Ishikawa (cell line): ENCODE measurements at regions not wholly inside any gene's neighbourhood (a gene's known extent, or its start where the extent isn't known, plus 50 kb on each side); places are given as distances from the start of the nearest gene placed in this dataset.

Experiments
- CEBPB ChIP-seq: IDR thresholded peaks from 2 replicates; pipeline ENCODE4 v1.6.1; 2012
- CREB1 ChIP-seq: IDR thresholded peaks from 2 replicates; pipeline ENCODE4 v1.6.1; 2012; ENCODE audit warnings: low read depth
- EGR1 ChIP-seq: IDR thresholded peaks from 2 replicates; pipeline ENCODE4 v1.6.1; 2012
- EP300 ChIP-seq: IDR thresholded peaks from 2 replicates; pipeline ENCODE4 v1.6.1; 2012; ENCODE audit warnings: borderline replicate concordance
- FOXM1 ChIP-seq: IDR thresholded peaks from 2 replicates; pipeline ENCODE4 v1.6.1; 2012; ENCODE audit warnings: low read depth, borderline replicate concordance
- NFIC ChIP-seq: IDR thresholded peaks from 2 replicates; pipeline ENCODE4 v1.6.1; 2012
- RAD21 ChIP-seq: IDR thresholded peaks from 2 replicates; pipeline ENCODE4 v1.6.1; 2012; ENCODE audit warnings: low read depth
- TAF1 ChIP-seq: IDR thresholded peaks from 2 replicates; pipeline ENCODE4 v1.6.1; 2012; ENCODE audit warnings: low read depth, mild to moderate bottlenecking
- TCF12 ChIP-seq: IDR thresholded peaks from 2 replicates; pipeline ENCODE4 v1.6.1; 2012; ENCODE audit warnings: low read depth
- TEAD4 ChIP-seq: IDR thresholded peaks from 2 replicates; pipeline ENCODE4 v1.6.1; 2012
- YY1 ChIP-seq: IDR thresholded peaks from 2 replicates; pipeline ENCODE4 v1.6.1; 2012; ENCODE audit warnings: low read depth
- ZBTB7A ChIP-seq: IDR thresholded peaks from 2 replicates; pipeline ENCODE4 v1.6.1; 2012; ENCODE audit warnings: low read depth
- TF ChIP-seq, protein P1 (sequence below): IDR thresholded peaks from 2 replicates; pipeline ENCODE4 v1.6.1; 2012
- TF ChIP-seq, protein P2 (sequence below): IDR thresholded peaks from 2 replicates; pipeline ENCODE4 v1.6.1; 2012; ENCODE audit warnings: low read depth, mild to moderate bottlenecking
- TF ChIP-seq, protein P3 (sequence below): IDR thresholded peaks from 2 replicates; pipeline ENCODE4 v1.6.1; 2012

DNA sequence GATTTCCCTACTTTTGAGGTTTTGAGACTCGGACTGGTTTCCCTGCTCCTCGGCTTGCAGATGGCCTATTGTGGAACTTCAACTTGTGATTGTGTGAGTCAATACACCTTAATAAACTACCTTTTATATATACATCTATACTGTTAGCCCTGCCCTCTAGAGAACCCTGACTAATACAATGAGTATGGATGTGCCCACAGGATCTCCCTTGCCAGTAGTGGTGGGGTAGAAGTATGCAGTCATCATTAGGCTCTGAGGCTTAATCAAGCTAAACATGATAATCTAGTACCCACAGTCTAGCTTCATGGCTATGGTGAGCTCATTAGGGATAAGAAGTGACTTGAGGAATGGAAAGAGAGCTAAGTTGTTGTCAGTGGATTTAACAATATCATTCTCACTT, 412.8 kb upstream of the PTGER4 start:
- TF ChIP-seq RAD21 (no peak), FOXM1 (no peak), ZBTB7A (no peak), YY1 (no peak), TAF1 (no peak), TCF12 (no peak), EGR1 (no peak), EP300 (no peak), CEBPB (no peak), CREB1 (no peak), TEAD4 (no peak), NFIC (no peak)
- TF ChIP-seq, protein P1, sequence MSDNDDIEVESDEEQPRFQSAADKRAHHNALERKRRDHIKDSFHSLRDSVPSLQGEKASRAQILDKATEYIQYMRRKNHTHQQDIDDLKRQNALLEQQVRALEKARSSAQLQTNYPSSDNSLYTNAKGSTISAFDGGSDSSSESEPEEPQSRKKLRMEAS, result no peak
- TF ChIP-seq, protein P2, sequence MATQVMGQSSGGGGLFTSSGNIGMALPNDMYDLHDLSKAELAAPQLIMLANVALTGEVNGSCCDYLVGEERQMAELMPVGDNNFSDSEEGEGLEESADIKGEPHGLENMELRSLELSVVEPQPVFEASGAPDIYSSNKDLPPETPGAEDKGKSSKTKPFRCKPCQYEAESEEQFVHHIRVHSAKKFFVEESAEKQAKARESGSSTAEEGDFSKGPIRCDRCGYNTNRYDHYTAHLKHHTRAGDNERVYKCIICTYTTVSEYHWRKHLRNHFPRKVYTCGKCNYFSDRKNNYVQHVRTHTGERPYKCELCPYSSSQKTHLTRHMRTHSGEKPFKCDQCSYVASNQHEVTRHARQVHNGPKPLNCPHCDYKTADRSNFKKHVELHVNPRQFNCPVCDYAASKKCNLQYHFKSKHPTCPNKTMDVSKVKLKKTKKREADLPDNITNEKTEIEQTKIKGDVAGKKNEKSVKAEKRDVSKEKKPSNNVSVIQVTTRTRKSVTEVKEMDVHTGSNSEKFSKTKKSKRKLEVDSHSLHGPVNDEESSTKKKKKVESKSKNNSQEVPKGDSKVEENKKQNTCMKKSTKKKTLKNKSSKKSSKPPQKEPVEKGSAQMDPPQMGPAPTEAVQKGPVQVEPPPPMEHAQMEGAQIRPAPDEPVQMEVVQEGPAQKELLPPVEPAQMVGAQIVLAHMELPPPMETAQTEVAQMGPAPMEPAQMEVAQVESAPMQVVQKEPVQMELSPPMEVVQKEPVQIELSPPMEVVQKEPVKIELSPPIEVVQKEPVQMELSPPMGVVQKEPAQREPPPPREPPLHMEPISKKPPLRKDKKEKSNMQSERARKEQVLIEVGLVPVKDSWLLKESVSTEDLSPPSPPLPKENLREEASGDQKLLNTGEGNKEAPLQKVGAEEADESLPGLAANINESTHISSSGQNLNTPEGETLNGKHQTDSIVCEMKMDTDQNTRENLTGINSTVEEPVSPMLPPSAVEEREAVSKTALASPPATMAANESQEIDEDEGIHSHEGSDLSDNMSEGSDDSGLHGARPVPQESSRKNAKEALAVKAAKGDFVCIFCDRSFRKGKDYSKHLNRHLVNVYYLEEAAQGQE, result no peak

DNA sequence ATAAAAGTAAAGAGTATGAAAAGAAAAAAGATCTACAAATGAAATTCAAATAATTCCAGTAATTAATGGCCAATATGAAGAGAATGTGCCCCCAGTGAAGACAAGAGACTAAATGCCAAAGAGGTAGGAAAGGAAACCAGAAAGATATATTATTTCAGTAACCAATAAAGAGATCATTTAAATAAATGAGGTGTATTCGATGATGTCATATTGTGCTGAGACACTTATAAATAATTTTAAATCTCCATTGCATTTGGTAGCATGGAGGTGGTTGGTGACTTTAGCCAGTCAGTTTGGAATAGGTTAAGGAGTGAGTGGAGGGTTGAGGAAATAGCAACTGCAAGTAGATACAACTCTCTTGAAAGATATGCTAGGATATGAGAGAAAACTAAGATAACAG, 417.7 kb upstream of the PTGER4 start:
- no peak for TF ChIP-seq EP300
- TF ChIP-seq, protein P1, result no peak
- TF ChIP-seq RAD21, result no peak
- TF ChIP-seq FOXM1, result no peak
- TF ChIP-seq CEBPB, result no peak
- no peak for TF ChIP-seq TAF1
- TF ChIP-seq NFIC, result no peak
- TF ChIP-seq EGR1, result no peak
- TF ChIP-seq YY1, result no peak
- TF ChIP-seq, protein P2, result no peak
- TF ChIP-seq ZBTB7A, result no peak
- no peak for TF ChIP-seq TEAD4
- no peak for TF ChIP-seq TCF12
- no peak for TF ChIP-seq CREB1
- TF ChIP-seq, protein P3, sequence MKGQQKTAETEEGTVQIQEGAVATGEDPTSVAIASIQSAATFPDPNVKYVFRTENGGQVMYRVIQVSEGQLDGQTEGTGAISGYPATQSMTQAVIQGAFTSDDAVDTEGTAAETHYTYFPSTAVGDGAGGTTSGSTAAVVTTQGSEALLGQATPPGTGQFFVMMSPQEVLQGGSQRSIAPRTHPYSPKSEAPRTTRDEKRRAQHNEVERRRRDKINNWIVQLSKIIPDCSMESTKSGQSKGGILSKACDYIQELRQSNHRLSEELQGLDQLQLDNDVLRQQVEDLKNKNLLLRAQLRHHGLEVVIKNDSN, result no peak

DNA sequence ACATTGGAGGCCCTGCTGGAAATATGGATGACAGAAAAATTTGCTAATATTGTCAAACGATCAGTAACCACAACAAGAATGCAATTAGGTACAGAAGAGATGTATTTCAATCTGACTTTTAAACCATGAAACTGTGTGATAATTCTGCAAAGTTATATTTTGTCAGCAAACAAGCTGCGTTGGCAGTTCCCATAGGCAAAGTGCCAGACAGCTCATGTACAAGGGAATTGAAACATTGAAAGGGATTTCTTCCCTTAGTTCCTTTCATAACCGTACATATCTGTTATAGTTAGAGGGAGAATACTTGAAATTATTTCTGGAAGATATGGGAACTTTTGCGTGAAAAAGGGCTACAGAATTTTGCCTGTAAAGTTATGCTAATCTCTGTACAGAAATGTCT, 419.4 kb upstream of the PTGER4 start:
- TF ChIP-seq RAD21 (no peak), ZBTB7A (no peak), YY1 (no peak), TCF12 (no peak), CREB1 (no peak), TEAD4 (no peak), TAF1 (no peak), EP300 (no peak)
- TF ChIP-seq, protein P3, result no peak

DNA sequence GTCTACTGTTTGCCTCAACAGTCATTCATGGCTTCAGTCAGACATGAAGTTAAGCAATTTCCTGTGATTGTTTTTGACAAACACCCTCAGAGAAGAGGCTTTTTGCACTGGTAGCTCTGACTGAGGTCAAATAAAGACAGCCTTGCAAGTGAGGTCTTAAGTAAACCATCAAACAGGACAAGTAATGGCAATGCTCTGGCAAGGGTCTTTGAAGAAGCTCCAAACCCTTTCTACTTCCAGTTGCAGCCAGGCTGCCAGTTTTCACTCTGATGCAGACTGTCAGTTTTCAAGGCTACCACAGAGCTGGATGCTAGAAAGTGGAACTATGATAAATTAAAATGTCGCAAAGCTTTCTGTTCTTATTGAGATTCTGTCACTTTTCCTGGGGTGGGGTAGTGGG, 421.5 kb upstream of the PTGER4 start:
- TF ChIP-seq EP300 (no peak), CREB1 (no peak), FOXM1 (no peak), TAF1 (no peak), TCF12 (no peak)
- TF ChIP-seq, protein P2, result no peak

DNA sequence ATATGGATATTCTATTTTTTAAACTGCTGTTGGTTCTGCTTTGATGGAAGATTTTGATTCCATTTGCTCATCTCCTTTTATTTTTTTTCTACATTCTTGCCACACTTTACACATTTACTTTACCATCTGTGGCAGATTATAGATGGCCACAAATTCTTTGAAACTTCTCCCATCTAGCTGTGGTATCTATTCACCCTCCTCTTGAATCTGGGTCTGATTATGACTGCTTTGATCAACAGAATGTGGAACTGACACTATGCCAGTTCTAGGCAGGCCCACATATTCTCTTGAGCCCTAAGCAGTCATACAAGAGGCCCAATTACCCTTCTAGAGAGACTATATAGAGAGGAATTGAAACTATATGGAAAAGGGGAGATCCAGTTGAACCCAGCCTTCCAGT, 439.0 kb upstream of the PTGER4 start:
- TF ChIP-seq, protein P3, result no peak
- TF ChIP-seq EP300 (no peak), CEBPB (no peak), TAF1 (no peak), NFIC (no peak), YY1 (no peak), CREB1 (no peak), RAD21 (no peak), EGR1 (no peak), TCF12 (no peak), ZBTB7A (no peak), TEAD4 (no peak), FOXM1 (no peak)
- TF ChIP-seq, protein P1, result no peak
- TF ChIP-seq, protein P2, result no peak
